ENCODE measurements at regions not wholly inside any gene's neighbourhood (a gene's known extent, or its start where the extent isn't known, plus 50 kb on each side); places are given as distances from the start of the nearest gene placed in this dataset.

DNA sequence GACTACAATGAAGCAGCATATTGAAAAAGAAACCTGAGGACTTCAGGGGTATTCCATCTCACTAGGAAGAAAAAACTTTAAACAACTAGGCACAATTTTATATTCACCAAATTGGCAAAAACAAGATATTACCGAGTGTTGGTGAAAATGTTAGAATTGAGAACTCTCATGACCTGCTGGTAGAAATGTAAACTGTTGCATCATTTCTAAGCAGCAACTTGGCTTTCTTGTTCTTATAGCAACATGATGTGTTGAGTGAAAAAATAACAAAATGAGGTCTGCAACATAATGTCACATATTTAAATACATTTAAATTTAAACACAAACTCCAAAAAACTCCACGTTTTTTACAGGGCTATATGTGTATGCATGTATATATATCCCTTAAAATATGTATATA, 59.0 kb upstream of the SPPL2A start (continued):
- TF ChIP-seq REST (IDR thresholded peaks at IDR 0.05) (no peak), HOXA7 (CRISPR knock-in tag; IDR thresholded peaks at IDR 0.05) (no peak), HES2 (IDR thresholded peaks at IDR 0.05) (no peak), FOSL2 (IDR thresholded peaks at IDR 0.05) (no peak), FOSL2 (CRISPR knock-in tag; IDR thresholded peaks at IDR 0.05) (no peak), PHF8 (IDR thresholded peaks at IDR 0.05; ENCODE audit: borderline replicate concordance, low read depth) (no peak), SREBF2 (IDR thresholded peaks at IDR 0.05) (no peak), RAD21 (conservative IDR thresholded peaks at IDR 0.05 in 1 of 2, IDR thresholded peaks at IDR 0.05 in 1 of 2) (no peak)
- TF ChIP-seq, protein P1, sequence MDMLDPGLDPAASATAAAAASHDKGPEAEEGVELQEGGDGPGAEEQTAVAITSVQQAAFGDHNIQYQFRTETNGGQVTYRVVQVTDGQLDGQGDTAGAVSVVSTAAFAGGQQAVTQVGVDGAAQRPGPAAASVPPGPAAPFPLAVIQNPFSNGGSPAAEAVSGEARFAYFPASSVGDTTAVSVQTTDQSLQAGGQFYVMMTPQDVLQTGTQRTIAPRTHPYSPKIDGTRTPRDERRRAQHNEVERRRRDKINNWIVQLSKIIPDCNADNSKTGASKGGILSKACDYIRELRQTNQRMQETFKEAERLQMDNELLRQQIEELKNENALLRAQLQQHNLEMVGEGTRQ (IDR thresholded peaks at IDR 0.05) = no peak
- TF ChIP-seq, protein P2, sequence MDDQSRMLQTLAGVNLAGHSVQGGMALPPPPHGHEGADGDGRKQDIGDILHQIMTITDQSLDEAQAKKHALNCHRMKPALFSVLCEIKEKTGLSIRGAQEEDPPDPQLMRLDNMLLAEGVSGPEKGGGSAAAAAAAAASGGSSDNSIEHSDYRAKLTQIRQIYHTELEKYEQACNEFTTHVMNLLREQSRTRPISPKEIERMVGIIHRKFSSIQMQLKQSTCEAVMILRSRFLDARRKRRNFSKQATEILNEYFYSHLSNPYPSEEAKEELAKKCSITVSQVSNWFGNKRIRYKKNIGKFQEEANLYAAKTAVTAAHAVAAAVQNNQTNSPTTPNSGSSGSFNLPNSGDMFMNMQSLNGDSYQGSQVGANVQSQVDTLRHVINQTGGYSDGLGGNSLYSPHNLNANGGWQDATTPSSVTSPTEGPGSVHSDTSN (IDR thresholded peaks at IDR 0.05) = no peak

DNA sequence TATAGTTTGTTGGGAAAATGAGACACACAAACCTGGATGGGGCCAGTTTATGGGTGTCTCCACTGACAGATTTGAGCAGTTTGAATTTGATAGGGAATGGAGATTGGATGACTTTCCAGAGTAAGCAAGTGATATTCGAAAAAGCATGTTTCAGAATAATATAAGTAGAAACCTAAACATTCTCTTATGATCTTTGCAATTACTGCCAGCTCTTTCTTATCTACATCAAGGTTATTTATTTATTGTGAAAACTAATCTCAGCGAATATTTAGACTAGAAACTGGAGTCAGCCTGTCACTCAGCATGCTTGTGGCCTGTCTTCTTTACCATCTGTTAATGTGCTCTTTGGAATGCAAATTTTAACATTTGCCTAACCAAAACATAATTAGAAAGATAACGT, 57.8 kb upstream of the SPPL2A start:
- H3K27ac ChIP-seq = no peak overlapping the region
- FAIRE-seq (no peak), DNase-seq (ENCODE audit: low read depth in 1 of 2, low spot score in 1 of 2) (no peak), ATAC-seq (no peak)
- no peaks in the 10 kb centered on the region for H3K9me3 ChIP-seq
- POLR2A ChIA-PET = no interaction called here
- no peak overlapping the region for H3K4me2 ChIP-seq
- CTCF ChIA-PET = no interaction called here
- H3K4me1 ChIP-seq = no peaks in the 10 kb centered on the region
- WGBS (ENCODE audit: missing lambda C conversion rate) = 35% methylated on average over 3 of the region's 3 CpGs
- H3K4me3 ChIP-seq = no peak overlapping the region
- TF ChIP-seq MAZ (IDR thresholded peaks at IDR 0.05; ENCODE audit: borderline replicate concordance, low read depth, low read length) (no peak), ZFP36 (IDR thresholded peaks at IDR 0.05; ENCODE audit: borderline replicate concordance, partially characterized antibody) (no peak), EP300 (IDR thresholded peaks at IDR 0.05) (no peak), NPAS2 (CRISPR knock-in tag; IDR thresholded peaks at IDR 0.05; ENCODE audit: borderline replicate concordance) (no peak), HOXB5 (CRISPR knock-in tag; IDR thresholded peaks at IDR 0.05) (no peak), EHMT2 (IDR thresholded peaks at IDR 0.05; ENCODE audit: low read depth) (no peak), NFE2L2 (conservative IDR thresholded peaks at IDR 0.05; ENCODE audit: low read length) (no peak), SREBF2 (IDR thresholded peaks at IDR 0.05) (no peak), ZSCAN20 (CRISPR knock-in tag; IDR thresholded peaks at IDR 0.05) (no peak), HDAC2 (IDR thresholded peaks at IDR 0.05) (no peak), KDM1A (IDR thresholded peaks at IDR 0.05; ENCODE audit: low read depth) (no peak), POLR2AphosphoS2 (conservative IDR thresholded peaks at IDR 0.05; ENCODE audit: low read length) (no peak), PHF8 (IDR thresholded peaks at IDR 0.05; ENCODE audit: borderline replicate concordance, low read depth) (no peak), ZC3H11A (IDR thresholded peaks at IDR 0.05) (no peak), KDM5A (IDR thresholded peaks at IDR 0.05) (no peak), RAD21 (conservative IDR thresholded peaks at IDR 0.05 in 1 of 2, IDR thresholded peaks at IDR 0.05 in 1 of 2) (no peak), TP53 (CRISPR knock-in tag; IDR thresholded peaks at IDR 0.05) (no peak), BHLHE40 (IDR thresholded peaks at IDR 0.05; ENCODE audit: low read depth, low read length) (no peak), NR3C1 (IDR thresholded peaks at IDR 0.05) (no peak)
